GM12874 (cell line): ENCODE measurements at regions not wholly inside any gene's neighbourhood (a gene's known extent, or its start where the extent isn't known, plus 50 kb on each side); places are given as distances from the start of the nearest gene placed in this dataset.

Experiments used
- TF ChIP-seq, protein P1 (sequence below): IDR thresholded peaks from 2 replicates; pipeline ENCODE4 v1.5.1; 2011; ENCODE audit warnings: low read depth, mild to moderate bottlenecking, control low read depth, low read length, moderate library complexity; ENCODE audit not compliant: insufficient read depth

DNA sequence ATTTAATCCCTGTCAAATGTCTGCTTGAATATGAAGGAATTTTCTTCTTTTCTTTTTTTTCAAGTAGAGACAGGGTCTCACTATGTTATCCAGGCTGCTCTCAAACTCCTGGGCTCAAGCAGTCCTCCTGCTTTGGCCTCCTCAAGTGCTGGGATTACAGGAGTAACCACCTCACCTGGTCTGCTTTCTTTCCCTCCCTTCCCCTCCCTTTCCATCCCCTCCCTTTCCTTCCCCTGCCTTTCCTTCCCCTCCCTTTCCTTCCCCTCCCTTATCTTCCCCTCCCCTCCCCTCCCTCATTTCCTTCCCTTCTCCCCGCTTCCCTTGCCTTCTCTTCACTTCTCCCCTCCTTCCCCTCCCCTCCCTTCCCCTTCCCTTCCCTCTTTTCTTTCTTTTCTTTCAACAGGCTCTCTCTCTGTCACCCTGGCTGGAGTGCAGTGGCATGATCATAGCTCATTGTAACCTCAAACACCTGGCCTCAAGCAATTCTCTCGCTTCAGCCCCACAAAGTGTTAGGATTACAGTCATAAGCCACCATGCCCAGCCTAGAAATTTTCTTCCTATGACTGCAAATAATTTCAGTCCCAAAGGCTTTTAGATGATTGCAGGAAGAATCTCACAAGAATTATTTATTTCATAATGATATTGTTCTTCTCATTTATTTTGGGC, 168.9 kb downstream of the AASDH start:
- TF ChIP-seq, protein P1, sequence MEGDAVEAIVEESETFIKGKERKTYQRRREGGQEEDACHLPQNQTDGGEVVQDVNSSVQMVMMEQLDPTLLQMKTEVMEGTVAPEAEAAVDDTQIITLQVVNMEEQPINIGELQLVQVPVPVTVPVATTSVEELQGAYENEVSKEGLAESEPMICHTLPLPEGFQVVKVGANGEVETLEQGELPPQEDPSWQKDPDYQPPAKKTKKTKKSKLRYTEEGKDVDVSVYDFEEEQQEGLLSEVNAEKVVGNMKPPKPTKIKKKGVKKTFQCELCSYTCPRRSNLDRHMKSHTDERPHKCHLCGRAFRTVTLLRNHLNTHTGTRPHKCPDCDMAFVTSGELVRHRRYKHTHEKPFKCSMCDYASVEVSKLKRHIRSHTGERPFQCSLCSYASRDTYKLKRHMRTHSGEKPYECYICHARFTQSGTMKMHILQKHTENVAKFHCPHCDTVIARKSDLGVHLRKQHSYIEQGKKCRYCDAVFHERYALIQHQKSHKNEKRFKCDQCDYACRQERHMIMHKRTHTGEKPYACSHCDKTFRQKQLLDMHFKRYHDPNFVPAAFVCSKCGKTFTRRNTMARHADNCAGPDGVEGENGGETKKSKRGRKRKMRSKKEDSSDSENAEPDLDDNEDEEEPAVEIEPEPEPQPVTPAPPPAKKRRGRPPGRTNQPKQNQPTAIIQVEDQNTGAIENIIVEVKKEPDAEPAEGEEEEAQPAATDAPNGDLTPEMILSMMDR: no peak

DNA sequence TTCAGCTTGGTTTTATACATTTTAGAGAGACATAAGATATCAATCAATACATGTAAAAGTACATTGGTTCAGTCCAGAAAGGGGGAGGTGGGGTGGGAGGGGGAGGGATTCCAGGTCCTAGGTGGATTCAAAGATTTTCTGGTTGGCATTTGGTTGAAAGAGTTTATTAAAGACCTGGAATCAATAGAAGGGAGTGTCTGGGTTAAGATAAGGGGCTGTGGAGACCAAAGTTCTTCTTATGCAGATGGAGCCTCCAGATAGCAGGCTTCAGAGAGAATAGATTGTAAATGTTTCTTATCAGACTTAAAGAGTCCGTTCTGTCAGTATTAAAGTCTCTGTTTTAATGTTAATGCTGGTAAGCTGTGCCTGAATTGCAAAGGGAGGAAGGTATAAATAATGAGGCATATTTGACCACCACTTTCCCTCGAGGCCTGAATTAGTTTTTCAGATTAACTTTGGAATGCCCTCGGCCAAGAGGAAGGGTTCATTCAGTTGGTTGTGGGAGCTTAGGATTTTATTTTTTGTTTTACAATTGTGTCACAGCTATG, 169.9 kb downstream of the AASDH start:
- TF ChIP-seq, protein P1: no peak

DNA sequence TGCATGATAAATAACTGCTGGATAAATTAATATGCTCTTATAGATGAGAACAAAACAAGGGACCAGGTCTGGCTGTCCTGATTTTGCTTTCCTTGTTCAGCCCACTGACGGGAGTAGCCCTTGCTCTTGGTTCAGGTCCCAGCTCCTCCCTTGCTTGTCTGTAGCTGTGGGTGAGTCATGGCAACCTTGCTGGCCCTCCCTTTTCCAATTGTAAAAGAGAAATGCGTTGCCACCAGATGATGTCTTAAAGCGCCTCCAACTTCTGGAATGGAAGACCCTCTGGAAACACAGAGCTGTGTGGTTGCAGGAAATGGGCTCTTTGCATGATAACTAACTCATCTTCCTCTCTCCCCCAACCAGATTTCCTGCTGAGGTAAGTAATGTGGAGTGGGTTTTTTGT, 171.4 kb downstream of the AASDH start:
- TF ChIP-seq, protein P1: no peak

DNA sequence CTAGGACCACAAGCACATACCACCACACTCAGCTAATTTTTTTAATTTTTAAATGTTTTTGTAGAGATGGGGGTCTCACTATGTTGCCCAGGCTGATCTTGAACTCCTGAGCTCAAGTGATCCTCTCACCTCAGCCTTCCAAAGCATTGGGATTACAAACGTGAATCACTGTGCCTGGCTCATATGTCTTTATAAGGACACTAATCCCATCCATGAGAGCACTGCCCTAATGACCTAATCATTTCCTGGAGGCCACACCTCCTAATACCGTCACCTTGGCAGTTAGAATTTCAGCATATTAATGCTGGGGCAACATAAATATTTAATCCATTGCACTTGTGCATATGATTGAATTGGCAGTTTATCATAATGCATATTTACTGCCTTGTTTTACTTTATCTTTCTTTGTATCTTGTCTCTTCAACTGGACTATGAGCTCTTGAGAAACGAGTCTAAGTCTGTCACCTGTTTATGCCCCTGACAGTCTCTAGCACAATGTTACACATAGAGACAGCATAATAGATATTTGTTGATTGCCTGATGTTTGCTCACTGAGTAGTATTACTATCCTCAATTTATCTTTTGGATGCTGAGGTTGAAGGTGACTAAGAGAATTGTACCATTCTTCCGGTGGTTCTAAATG, 172.0 kb downstream of the AASDH start:
- TF ChIP-seq, protein P1: no peak

DNA sequence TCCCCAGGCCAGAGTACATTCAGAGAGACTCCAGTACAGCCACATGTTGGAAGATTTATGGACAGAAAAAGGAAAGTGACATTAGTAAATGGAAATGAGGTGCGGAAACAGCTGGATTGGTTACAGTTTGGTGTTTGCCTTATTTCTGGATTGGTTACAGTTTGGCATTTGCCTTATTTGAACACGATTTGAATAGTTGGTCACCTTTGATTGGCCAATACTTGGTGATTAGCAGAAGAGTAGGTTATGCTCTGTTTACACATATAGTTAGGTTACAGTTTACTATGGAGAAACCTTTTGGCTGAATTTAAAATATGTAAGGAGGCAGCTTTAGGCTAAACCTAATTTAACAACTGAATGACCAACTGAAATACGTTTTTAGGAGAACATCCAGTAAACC, 173.7 kb downstream of the AASDH start:
- TF ChIP-seq, protein P1: no peak

DNA sequence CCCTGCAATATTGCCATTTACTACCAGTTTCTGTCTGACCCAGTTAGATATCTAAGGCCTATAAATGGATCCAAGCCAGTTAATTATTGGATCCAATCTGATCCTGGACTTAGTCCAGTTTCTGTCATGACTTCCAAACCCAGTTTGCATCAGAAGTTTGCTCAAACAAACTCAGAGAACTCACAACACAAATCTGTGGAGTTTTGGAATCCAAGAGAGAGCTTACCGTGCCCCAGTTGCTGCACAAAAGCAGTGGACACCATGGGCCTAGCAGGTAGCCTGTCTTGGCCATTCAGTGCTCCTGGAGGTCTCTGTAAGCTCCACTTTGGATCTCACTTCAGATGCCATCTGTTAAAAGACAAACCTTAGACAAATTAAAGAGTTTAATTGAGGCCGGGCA, 174.5 kb downstream of the AASDH start:
- TF ChIP-seq, protein P1: no peak

DNA sequence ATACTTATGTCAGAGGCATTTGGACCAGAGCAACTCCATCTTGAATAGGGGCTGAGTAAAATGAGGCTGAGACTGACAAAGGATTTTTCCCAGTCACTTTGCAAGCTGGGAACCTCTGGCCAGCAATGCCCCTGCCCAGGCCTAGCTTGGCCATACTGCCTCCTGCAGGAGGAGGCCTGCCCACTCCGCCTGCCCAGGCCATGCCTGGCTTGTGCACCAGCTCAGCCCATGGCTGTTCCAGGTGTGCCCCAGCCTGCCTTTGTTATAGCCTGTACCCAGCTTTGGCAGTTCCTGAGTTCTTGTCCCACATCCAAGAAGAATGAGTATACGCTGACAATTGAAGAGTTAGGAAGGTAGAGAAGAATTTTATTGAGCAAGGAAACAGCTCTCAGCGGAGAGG, 176.1 kb downstream of the AASDH start:
- TF ChIP-seq, protein P1: no peak
